ENCODE measurements at regions not wholly inside any gene's neighbourhood (a gene's known extent, or its start where the extent isn't known, plus 50 kb on each side); places are given as distances from the start of the nearest gene placed in this dataset.

GRCh38 chr6:43924222-43924702 is 154.3 kb downstream of the VEGFA start:
- DNase-seq (ENCODE audit: extremely low read depth, low read depth, low spot score): no peak

GRCh38 chr6:43923376-43924221 is 153.6 kb downstream of the VEGFA start:
- DNase-seq (ENCODE audit: extremely low read depth, low read depth, low spot score): no peak

DNA sequence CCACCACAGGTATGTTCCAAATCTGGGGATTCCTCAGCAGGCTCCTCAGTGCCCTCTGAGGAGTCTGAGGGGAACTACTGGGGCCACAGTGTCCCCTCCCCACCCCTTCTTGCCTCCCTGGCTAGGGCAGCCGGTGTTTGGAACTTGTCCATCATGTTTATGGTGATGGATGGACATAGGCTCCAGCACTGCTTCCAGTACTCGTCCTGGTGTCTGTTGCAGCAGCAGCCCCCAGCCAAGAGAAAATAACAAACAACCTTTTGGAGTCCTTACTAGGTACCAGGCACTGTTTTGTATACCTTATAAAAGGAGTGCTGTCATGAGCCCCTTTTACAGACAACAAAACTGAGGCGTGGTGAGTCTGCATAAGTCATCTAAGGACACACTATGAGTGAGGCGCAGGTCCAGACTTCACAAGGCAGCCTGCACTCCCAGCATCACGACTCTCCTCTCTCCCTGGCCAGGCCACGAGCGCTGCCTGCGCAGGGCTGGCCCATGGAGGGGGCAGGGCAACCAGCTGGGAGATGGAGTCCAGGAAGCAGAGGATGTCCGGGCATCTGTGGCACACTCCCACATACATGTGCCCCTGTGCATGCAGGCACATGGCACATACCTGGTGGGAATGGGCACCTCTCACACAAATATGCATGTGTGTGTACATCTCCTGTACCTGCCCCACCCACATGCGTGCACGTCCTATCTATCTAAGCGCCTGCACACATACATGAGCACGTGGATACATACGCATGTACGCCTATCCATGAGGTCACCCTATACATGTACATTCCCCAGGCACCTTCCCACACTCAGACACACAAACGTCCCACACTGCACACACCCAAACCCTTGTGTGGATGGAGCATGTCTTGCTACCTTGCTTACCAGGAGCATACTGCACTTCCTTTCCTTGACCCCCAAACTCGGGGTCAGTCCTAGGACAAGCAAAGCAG is 152.7 kb downstream of the VEGFA start:
- no peak for DNase-seq (ENCODE audit: extremely low read depth, low read depth, low spot score)

DNA sequence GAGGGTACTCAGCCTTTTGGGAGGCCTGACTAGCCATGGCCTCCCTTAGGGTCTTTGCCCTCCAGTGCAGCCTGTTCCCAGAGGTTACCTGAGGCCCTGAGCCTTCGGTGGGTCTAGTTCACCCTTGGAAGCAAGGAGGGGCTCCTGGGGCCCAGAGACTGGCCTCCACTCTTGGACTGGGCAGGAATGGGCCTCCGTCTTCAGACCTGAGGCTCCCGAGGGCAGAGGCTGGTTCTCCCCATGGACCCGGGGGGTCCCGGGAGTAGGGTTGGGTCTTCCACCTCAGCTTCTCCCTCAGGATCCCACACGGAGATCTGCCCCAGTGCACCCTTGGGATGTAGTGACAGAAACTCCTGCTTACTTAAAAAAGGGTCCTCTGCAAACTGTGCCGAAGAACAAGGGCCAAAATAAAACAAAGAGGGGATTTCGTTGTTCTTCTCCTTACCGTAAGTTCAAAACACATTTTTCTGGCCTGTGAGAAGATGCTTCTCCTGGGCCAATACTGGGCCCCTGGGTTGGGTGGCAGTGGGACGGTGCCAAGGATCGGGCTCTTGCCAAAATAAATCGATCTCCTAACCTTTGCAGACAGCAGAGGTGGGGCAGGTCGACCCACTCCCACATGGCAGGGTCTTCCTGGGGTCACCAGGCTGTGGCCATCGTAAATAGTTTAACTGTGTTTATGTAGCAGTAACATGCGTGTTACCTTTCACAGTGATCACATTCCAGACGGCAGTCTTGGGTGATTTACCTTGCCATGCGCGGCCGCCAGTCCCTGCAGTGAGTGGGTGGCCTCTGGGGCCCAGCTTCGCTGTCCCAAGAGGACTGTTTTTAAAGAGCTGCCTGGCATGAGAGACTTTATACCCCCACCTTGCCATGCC is 151.8 kb downstream of the VEGFA start:
- DNase-seq (ENCODE audit: extremely low read depth, low read depth, low spot score): no peak

DNA sequence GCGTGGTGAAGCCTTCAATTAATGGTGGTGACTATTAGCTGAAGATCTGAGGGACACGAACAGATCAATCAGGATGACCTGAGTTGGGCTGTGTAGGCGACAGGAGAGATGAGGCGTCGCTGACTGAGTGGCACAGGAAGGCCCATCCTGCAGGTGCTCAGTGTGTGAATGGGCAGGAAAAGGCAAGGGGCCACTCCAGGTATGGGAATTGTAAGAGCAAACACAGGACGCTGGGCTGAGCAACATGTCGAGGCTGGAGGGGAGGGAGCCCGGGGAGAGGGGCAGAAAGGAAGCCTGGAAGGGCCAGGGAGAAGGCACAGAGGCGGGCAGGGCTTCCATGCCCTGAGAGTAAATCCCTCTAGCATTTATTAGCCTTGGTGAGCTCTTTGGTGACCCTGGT is 151.0 kb downstream of the VEGFA start:
- DNase-seq (ENCODE audit: extremely low read depth, low read depth, low spot score): no peak

- no peak for DNase-seq (ENCODE audit: extremely low read depth, low read depth, low spot score)
Measured at GRCh38 chr6:43919774-43920173, 149.8 kb downstream of the VEGFA start.

DNA sequence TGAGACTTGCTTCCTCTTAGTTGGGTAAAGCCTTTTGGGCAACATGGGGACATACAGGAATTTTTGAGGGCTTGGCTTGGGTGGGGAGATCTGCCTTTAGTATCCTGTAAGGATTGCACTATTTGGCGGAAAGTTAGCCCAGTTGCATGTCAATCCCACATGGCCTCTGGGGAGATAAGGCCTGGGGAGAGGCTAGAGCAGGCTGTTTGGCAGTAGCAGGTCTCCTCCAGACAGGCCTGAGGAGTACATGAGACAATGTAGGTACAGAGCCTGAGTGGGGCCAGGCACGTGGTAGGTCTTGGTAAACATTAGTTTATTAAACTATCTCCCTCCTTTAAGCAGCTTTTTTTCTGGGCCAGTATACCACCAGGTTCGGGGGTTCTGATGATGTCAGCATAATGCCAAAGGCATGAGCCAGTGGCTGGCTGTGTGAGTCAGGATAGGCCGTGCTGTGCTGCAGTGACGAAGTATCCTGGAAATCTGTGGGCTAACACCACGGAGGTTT is 147.9 kb downstream of the VEGFA start:
- no peak for DNase-seq (ENCODE audit: extremely low read depth, low read depth, low spot score)

- DNase-seq (ENCODE audit: extremely low read depth, low read depth, low spot score): no peak
Measured at GRCh38 chr6:43916924-43917877, 147.2 kb downstream of the VEGFA start.

GRCh38 chr6:43915986-43916923 is 146.2 kb downstream of the VEGFA start:
- DNase-seq (ENCODE audit: extremely low read depth, low read depth, low spot score): no peak

DNA sequence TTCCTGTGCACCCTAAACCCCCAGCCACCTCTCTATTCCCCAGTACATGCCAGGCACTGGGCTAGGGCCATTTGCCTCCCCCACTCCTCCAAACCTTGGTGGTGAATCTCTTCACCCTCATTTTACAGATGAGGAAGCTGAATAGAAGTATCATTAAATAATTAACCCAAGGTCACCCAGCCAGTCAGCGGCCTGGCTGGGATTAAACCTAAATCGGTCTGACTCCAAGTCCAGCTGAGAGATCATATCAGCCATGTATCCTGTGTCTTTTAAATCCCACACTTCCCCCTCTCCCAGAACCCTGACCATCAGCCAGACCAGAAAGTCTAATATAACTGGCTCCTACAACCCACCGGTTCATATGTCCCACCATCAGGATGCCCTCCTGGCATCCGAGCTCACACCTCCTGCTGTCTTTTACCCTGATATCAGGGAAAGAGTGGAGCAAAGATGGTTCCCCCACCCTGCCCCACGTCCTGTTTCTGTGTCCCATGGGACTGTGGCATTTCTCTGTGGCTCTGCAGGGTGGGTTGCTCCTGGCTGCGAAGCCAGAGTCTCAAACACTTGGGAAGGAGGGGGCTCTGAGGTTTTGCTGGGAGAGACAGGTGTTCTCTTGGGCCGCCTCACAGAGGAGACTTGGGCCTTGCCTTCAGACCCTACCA is 145.3 kb downstream of the VEGFA start:
- no peak for DNase-seq (ENCODE audit: extremely low read depth, low read depth, low spot score)

DNA sequence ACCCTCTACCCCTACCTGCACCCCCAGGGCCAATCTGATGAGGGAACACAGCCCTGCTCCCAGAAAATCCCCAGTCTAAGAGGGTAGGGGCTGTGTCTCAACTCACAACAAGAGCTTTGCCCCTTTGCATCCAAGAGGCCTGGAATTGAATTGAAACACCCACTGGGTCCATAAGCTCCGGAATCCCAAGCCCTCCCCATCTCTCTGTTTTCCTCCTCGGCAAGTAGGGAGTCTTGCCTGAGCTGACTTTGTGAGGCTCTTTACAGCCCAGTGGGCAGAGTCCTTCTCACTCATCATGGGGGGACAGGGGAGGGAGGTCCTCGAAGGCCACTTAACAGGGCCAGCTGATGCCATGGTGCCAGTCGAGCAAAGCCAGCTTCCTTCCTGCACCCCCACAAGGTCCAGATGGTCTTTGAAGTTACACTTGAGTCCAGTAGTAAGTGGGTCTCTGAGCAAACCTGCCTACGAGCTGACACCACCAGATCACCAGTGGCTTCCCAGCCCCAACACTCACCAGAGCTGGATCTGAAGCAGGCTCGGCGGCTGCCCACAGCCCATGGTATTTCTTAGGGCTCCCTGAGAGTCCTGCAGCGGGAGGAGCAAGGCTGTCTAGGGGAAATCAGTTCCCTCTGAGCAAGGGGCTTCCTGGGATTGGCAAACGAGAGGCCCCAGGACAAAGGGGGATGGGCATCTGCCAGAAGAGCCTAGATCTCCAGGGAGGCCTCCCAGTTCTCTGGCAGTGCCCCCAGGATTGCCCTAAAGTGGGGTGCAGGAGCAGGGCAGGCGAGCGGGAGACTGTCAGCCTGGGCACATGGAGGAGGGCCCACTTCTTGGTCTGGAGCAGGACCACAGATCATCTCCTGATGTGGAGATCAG is 144.5 kb downstream of the VEGFA start:
- DNase-seq (ENCODE audit: extremely low read depth, low read depth, low spot score): no peak

DNA sequence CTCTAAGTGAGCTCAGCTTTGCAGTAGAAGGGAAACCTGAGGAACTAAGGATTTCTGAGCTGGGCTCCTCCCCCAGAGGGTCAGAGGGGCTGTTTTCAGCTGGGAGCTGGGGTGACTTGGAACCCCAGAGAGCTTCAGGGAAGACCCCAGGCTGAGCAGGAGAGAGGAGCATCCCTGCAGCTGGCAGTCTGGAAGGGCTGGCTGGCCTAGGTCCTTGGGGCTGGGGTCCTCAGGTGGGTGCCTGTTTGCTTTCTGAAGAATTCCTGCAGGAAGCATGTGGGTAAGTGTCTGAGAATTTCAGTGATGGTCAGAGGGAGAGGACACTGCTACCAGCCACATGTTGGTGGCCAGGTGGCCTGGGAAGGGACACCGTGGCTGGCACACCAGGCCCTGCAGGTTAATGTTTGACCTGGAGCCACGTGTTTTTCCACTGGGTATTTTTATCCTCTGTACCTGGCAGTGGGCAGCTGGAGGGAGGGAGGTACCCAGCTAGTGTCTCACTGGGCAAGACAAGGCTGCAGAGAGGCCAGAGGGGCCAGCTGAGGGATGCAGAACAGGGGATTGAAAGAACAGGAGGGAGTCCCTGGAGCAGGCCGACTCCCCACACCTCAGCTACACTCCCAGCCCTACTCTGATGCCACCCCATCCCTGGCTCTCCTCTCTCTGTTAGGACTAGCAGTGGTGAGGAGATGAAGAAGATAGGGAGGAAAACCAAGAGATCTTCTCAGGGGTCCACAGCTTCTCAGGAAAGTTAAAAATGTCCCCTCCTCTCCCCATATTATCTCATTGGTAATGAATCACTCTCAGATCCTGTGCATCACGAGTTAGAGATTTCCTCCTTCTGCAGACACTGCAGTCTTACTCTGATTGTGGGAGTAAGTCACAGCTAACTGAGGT is 143.6 kb downstream of the VEGFA start:
- no peak for DNase-seq (ENCODE audit: extremely low read depth, low read depth, low spot score)

GRCh38 chr6:43912598-43913371 is 142.8 kb downstream of the VEGFA start:
- DNase-seq (ENCODE audit: extremely low read depth, low read depth, low spot score): no peak

DNA sequence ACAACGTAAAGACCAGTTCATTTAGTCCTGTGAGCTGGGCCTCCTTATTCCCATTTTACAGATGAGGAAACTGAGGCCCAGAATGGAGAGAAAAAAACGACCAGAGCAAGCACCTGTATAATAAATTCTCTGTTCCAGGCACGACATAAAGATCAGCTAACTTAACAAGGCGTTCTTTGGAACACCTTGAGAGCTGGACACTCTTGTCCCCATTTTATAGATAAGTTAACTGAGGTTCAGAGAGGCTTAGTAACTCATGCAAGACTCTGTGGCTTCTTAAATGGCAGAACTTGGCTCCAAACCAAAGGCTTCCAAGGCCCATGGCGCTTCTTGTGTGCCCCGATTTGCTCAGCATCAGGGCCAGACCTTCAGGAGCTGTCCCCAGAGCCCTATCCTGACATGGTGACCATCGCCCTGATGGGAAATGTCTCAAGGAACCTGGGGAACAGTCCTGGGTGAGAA is 142.1 kb downstream of the VEGFA start:
- no peak for DNase-seq (ENCODE audit: extremely low read depth, low read depth, low spot score)
